MM.1S (cell line): ENCODE measurements at regions not wholly inside any gene's neighbourhood (a gene's known extent, or its start where the extent isn't known, plus 50 kb on each side); places are given as distances from the start of the nearest gene placed in this dataset.

Experiments
- CTCF ChIP-seq: fragments of 300-600 bp; sonication (generic); IDR thresholded peaks from 2 replicates; pipeline ENCODE4 v1.5.1; 2016; ENCODE audit warnings: antibody characterized with exemption, low read length, mixed read lengths
- EZH2 ChIP-seq: fragments of 300-600 bp; sonication (generic); optimal IDR thresholded peaks from 2 replicates; pipeline ENCODE3; 2017; ENCODE audit warnings: low read depth, mild to moderate bottlenecking, antibody characterized with exemption, low read length, mixed read lengths
- EZH2phosphoT487 ChIP-seq: fragments of 300-600 bp; sonication (generic); IDR thresholded peaks from 2 replicates; pipeline ENCODE4 v1.6.1; 2018; ENCODE audit warnings: antibody characterized with exemption, low read length

- no peak for TF ChIP-seq CTCF
- TF ChIP-seq EZH2: no peak
- TF ChIP-seq EZH2phosphoT487: no peak
These were observed 1491.9 kb downstream of the FAM181B start for GRCh38 chr11:81241672-81242275.
